ENCODE measurements at regions not wholly inside any gene's neighbourhood (a gene's known extent, or its start where the extent isn't known, plus 50 kb on each side); places are given as distances from the start of the nearest gene placed in this dataset.

- Histone ChIP-seq H3K27me3 (no peaks in the 10 kb centered on the region), H3K36me3 (no peaks in the 10 kb centered on the region), H3K4me3 (no peak overlapping the region), H3K9me3 (no peaks in the 10 kb centered on the region), H3K4me1 (no peaks in the 10 kb centered on the region), H3K27ac (no peak overlapping the region)
- ATAC-seq: no peak
- DNase-seq: no peak
- intact Hi-C loops (cut with DNase I; ENCODE audit: low total_unique reads) (no loop called here), in situ Hi-C loops (cut with MboI; ENCODE audit: low sequenced_read_pairs in 4 of 4) (no loop called here)
- no peak for TF ChIP-seq CTCF (IDR thresholded peaks at IDR 0.05 in 4 of 5, conservative IDR thresholded peaks at IDR 0.05 in 1 of 5)
- no peak for TF ChIP-seq POLR2A (IDR thresholded peaks at IDR 0.05)
Observed at GRCh38 chr15:87326269-87326668, 930.3 kb downstream of the NTRK3 start.

GRCh38 chr15:87322870-87323269 lies 933.7 kb downstream of the NTRK3 start:
- no peak overlapping the region for H3K4me3 ChIP-seq
- intact Hi-C loops (cut with DNase I; ENCODE audit: low total_unique reads) (no loop called here), in situ Hi-C loops (cut with MboI; ENCODE audit: low sequenced_read_pairs in 4 of 4) (no loop called here)
- no peak for ATAC-seq
- H3K4me1 ChIP-seq: no peaks in the 10 kb centered on the region
- TF ChIP-seq POLR2A (IDR thresholded peaks at IDR 0.05): no peak
- TF ChIP-seq CTCF (IDR thresholded peaks at IDR 0.05 in 4 of 5, conservative IDR thresholded peaks at IDR 0.05 in 1 of 5): no peak
- H3K36me3 ChIP-seq: no peaks in the 10 kb centered on the region
- H3K9me3 ChIP-seq: no peaks in the 10 kb centered on the region
- H3K27me3 ChIP-seq: no peaks in the 10 kb centered on the region
- no peak overlapping the region for H3K27ac ChIP-seq
- DNase-seq: no peak

- intact Hi-C loops (cut with DNase I; ENCODE audit: low total_unique reads) (no loop called here), in situ Hi-C loops (cut with MboI; ENCODE audit: low sequenced_read_pairs in 4 of 4) (no loop called here)
- Histone ChIP-seq H3K4me3 (no peak overlapping the region), H3K4me1 (no peaks in the 10 kb centered on the region), H3K9me3 (no peaks in the 10 kb centered on the region), H3K36me3 (no peaks in the 10 kb centered on the region), H3K27ac (no peak overlapping the region), H3K27me3 (no peaks in the 10 kb centered on the region)
- no peak for TF ChIP-seq POLR2A (IDR thresholded peaks at IDR 0.05)
- no peak for TF ChIP-seq CTCF (IDR thresholded peaks at IDR 0.05 in 4 of 5, conservative IDR thresholded peaks at IDR 0.05 in 1 of 5)
- no peak for ATAC-seq
- DNase-seq: no peak
Observed at GRCh38 chr15:87322265-87322664, 934.3 kb downstream of the NTRK3 start.

- no peak for DNase-seq
- no peak overlapping the region for H3K4me3 ChIP-seq
- ATAC-seq: no peak
- H3K9me3 ChIP-seq: no peaks in the 10 kb centered on the region
- no peaks in the 10 kb centered on the region for H3K27me3 ChIP-seq
- intact Hi-C loops (cut with DNase I; ENCODE audit: low total_unique reads): no loop called here
- in situ Hi-C loops (cut with MboI; ENCODE audit: low sequenced_read_pairs in 4 of 4): no loop called here
- H3K4me1 ChIP-seq: no peaks in the 10 kb centered on the region
- no peaks in the 10 kb centered on the region for H3K36me3 ChIP-seq
- no peak overlapping the region for H3K27ac ChIP-seq
- no peak for TF ChIP-seq CTCF (IDR thresholded peaks at IDR 0.05 in 4 of 5, conservative IDR thresholded peaks at IDR 0.05 in 1 of 5)
Observed at GRCh38 chr15:87317900-87318299, 938.6 kb downstream of the NTRK3 start.

DNA sequence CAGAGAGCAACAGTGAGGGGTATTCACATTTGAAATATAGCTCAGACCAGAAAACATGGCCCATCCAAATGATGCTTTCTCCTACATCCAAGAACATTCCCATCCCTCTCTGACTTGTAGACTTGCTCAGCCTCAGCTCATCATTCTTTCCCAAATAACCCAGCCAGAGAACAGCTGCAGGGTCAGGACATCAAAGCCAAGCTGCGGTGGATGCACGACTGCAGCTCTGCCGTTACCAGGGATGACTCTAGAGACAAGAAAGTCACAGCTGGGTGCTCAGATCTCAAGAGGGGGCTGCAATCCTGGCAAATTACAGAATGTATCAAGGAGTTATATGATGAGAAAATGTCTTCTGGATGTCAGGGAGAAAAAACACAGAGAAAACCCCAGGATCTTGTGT lies 944.3 kb downstream of the NTRK3 start:
- Histone ChIP-seq H3K9me3 (no peaks in the 10 kb centered on the region), H3K27ac (no peak overlapping the region), H3K4me1 (no peaks in the 10 kb centered on the region), H3K36me3 (no peaks in the 10 kb centered on the region), H3K27me3 (no peaks in the 10 kb centered on the region), H3K4me3 (no peak overlapping the region)
- no peak for ATAC-seq
- intact Hi-C loops (cut with DNase I; ENCODE audit: low total_unique reads): no loop called here
- no peak for TF ChIP-seq POLR2A (IDR thresholded peaks at IDR 0.05)
- TF ChIP-seq CTCF (IDR thresholded peaks at IDR 0.05 in 4 of 5, conservative IDR thresholded peaks at IDR 0.05 in 1 of 5): no peak
- in situ Hi-C loops (cut with MboI; ENCODE audit: low sequenced_read_pairs in 4 of 4): no loop called here
- DNase-seq: no peak
